ENCODE measurements at regions not wholly inside any gene's neighbourhood (a gene's known extent, or its start where the extent isn't known, plus 50 kb on each side); places are given as distances from the start of the nearest gene placed in this dataset.

- intact Hi-C loops (cut with micrococcal nuclease; ENCODE audit: unreplicated experiment), result no loop called here
- ChIA-PET POLR2A (ENCODE audit: low non-redundant PET) (no interaction called here), CTCF (no interaction called here)
- Histone ChIP-seq H3K4me1 (ENCODE audit: insufficient read depth, low read length, poor library complexity, severe bottlenecking) (no peaks in the 10 kb centered on the region), H3K4me3 (ENCODE audit: low read depth, low read length, poor library complexity, severe bottlenecking) (no peak overlapping the region), H3K9me3 (ENCODE audit: low read depth, low read length, poor library complexity, severe bottlenecking) (no peaks in the 10 kb centered on the region), H3K27me3 (replicated peaks; ENCODE audit: insufficient read depth, low read depth, low read length, poor library complexity) (no peaks in the 10 kb centered on the region), H3K27ac (ENCODE audit: low read depth, low read length, poor library complexity, severe bottlenecking) (no peak overlapping the region), H3K36me3 (ENCODE audit: insufficient read depth, low read length, poor library complexity, severe bottlenecking) (no peaks in the 10 kb centered on the region)
- no TSS peak for BruUV-seq (replicated peaks)
- DNase-seq (ENCODE audit: low spot score), result no peak
- no peak for TF ChIP-seq EZH2 (IDR thresholded peaks at IDR 0.05; ENCODE audit: borderline replicate concordance, low read depth, low read length, poor library complexity, severe bottlenecking)
- no peak for TF ChIP-seq CTCF (conservative IDR thresholded peaks at IDR 0.05; ENCODE audit: low read depth, low read length)
Measured at GRCh38 chr3:115550285-115550761, 73.0 kb upstream of the GAP43 start.

- CTCF ChIA-PET, result no interaction called here
- no TSS peak for BruUV-seq (replicated peaks)
Measured at GRCh38 chr3:115551016-115551415, 72.3 kb upstream of the GAP43 start.

GRCh38 chr3:115552007-115552406, 71.3 kb upstream of the GAP43 start:
- ChIA-PET CTCF (no interaction called here), POLR2A (ENCODE audit: low non-redundant PET) (no interaction called here)
- no peaks in the 10 kb centered on the region for H3K9me3 ChIP-seq (ENCODE audit: low read depth, low read length, poor library complexity, severe bottlenecking)
- DNase-seq (ENCODE audit: low spot score), result no peak
- no peaks in the 10 kb centered on the region for H3K27me3 ChIP-seq (replicated peaks; ENCODE audit: insufficient read depth, low read depth, low read length, poor library complexity)
- no peak overlapping the region for H3K27ac ChIP-seq (ENCODE audit: low read depth, low read length, poor library complexity, severe bottlenecking)
- TF ChIP-seq CTCF (conservative IDR thresholded peaks at IDR 0.05; ENCODE audit: low read depth, low read length), result no peak
- TF ChIP-seq EZH2 (IDR thresholded peaks at IDR 0.05; ENCODE audit: borderline replicate concordance, low read depth, low read length, poor library complexity, severe bottlenecking), result no peak
- BruUV-seq (replicated peaks), result no TSS peak
- H3K4me3 ChIP-seq (ENCODE audit: low read depth, low read length, poor library complexity, severe bottlenecking), result no peak overlapping the region
- no peaks in the 10 kb centered on the region for H3K4me1 ChIP-seq (ENCODE audit: insufficient read depth, low read length, poor library complexity, severe bottlenecking)
- H3K36me3 ChIP-seq (ENCODE audit: insufficient read depth, low read length, poor library complexity, severe bottlenecking), result no peaks in the 10 kb centered on the region
- intact Hi-C loops (cut with micrococcal nuclease; ENCODE audit: unreplicated experiment), result no loop called here

More at GRCh38 chr3:115551016-115551415, 72.3 kb upstream of the GAP43 start:
- POLR2A ChIA-PET (ENCODE audit: low non-redundant PET), result no interaction called here
- intact Hi-C loops (cut with micrococcal nuclease; ENCODE audit: unreplicated experiment), result no loop called here
- no peaks in the 10 kb centered on the region for H3K36me3 ChIP-seq (ENCODE audit: insufficient read depth, low read length, poor library complexity, severe bottlenecking)
- H3K9me3 ChIP-seq (ENCODE audit: low read depth, low read length, poor library complexity, severe bottlenecking), result no peaks in the 10 kb centered on the region
- H3K4me1 ChIP-seq (ENCODE audit: insufficient read depth, low read length, poor library complexity, severe bottlenecking), result no peaks in the 10 kb centered on the region
- no peak for DNase-seq (ENCODE audit: low spot score)
- H3K27ac ChIP-seq (ENCODE audit: low read depth, low read length, poor library complexity, severe bottlenecking), result no peak overlapping the region
- no peaks in the 10 kb centered on the region for H3K27me3 ChIP-seq (replicated peaks; ENCODE audit: insufficient read depth, low read depth, low read length, poor library complexity)
- H3K4me3 ChIP-seq (ENCODE audit: low read depth, low read length, poor library complexity, severe bottlenecking), result no peak overlapping the region
- TF ChIP-seq EZH2 (IDR thresholded peaks at IDR 0.05; ENCODE audit: borderline replicate concordance, low read depth, low read length, poor library complexity, severe bottlenecking) (no peak), CTCF (conservative IDR thresholded peaks at IDR 0.05; ENCODE audit: low read depth, low read length) (no peak)

Data from A673 (cell line).